ENCODE measurements at regions not wholly inside any gene's neighbourhood (a gene's known extent, or its start where the extent isn't known, plus 50 kb on each side); places are given as distances from the start of the nearest gene placed in this dataset.

- DNase-seq, result no peak
- TF ChIP-seq POLR2A (IDR thresholded peaks at IDR 0.05; ENCODE audit: low read length) (no peak), GATA1 (IDR thresholded peaks at IDR 0.05; ENCODE audit: low read depth, low read length) (no peak)
Observed at GRCh38 chr7:340979-341694, 51.2 kb downstream of the FOXL3 start.

- TF ChIP-seq POLR2A (IDR thresholded peaks at IDR 0.05; ENCODE audit: low read length), result no peak
- no peak for DNase-seq
Observed at GRCh38 chr7:341841-342638, 52.1 kb downstream of the FOXL3 start.

- TF ChIP-seq POLR2A (IDR thresholded peaks at IDR 0.05; ENCODE audit: low read length), result no peak
- TF ChIP-seq GATA1 (IDR thresholded peaks at IDR 0.05; ENCODE audit: low read depth, low read length), result no peak
- no peak for DNase-seq
Observed at GRCh38 chr7:342681-343216, 52.8 kb downstream of the FOXL3 start.

GRCh38 chr7:343227-343822, 53.4 kb downstream of the FOXL3 start:
- TF ChIP-seq POLR2A (IDR thresholded peaks at IDR 0.05; ENCODE audit: low read length) (no peak), GATA1 (IDR thresholded peaks at IDR 0.05; ENCODE audit: low read depth, low read length) (no peak)
- DNase-seq, result no peak

GRCh38 chr7:343864-344607, 54.1 kb downstream of the FOXL3 start:
- TF ChIP-seq GATA1 (IDR thresholded peaks at IDR 0.05; ENCODE audit: low read depth, low read length) (no peak), POLR2A (IDR thresholded peaks at IDR 0.05; ENCODE audit: low read length) (no peak)

GRCh38 chr7:344608-344994, 54.6 kb downstream of the FOXL3 start:
- TF ChIP-seq GATA1 (IDR thresholded peaks at IDR 0.05; ENCODE audit: low read depth, low read length) (no peak), POLR2A (IDR thresholded peaks at IDR 0.05; ENCODE audit: low read length) (no peak)
- DNase-seq, result no peak

More at GRCh38 chr7:343864-344607, 54.1 kb downstream of the FOXL3 start:
- no peak for DNase-seq

GRCh38 chr7:346116-346898, 56.3 kb downstream of the FOXL3 start:
- no peak for TF ChIP-seq POLR2A (IDR thresholded peaks at IDR 0.05; ENCODE audit: low read length)
- TF ChIP-seq GATA1 (IDR thresholded peaks at IDR 0.05; ENCODE audit: low read depth, low read length), result no peak
- DNase-seq, result no peak

- TF ChIP-seq POLR2A (IDR thresholded peaks at IDR 0.05; ENCODE audit: low read length) (no peak), GATA1 (IDR thresholded peaks at IDR 0.05; ENCODE audit: low read depth, low read length) (no peak)
- DNase-seq, result no peak
Observed at GRCh38 chr7:347001-347590, 57.1 kb downstream of the FOXL3 start.

- no peak for DNase-seq
- TF ChIP-seq GATA1 (IDR thresholded peaks at IDR 0.05; ENCODE audit: low read depth, low read length) (no peak), POLR2A (IDR thresholded peaks at IDR 0.05; ENCODE audit: low read length) (no peak)
Observed at GRCh38 chr7:347644-348479, 57.9 kb downstream of the FOXL3 start.

- TF ChIP-seq GATA1 (IDR thresholded peaks at IDR 0.05; ENCODE audit: low read depth, low read length) (no peak), POLR2A (IDR thresholded peaks at IDR 0.05; ENCODE audit: low read length) (no peak)
- DNase-seq, result no peak
Observed at GRCh38 chr7:348480-348844, 58.5 kb downstream of the FOXL3 start.

- no peak for TF ChIP-seq POLR2A (IDR thresholded peaks at IDR 0.05; ENCODE audit: low read length)
- no peak for TF ChIP-seq GATA1 (IDR thresholded peaks at IDR 0.05; ENCODE audit: low read depth, low read length)
- DNase-seq, result no peak
Observed at GRCh38 chr7:348962-349743, 59.2 kb downstream of the FOXL3 start.
